Adrenal gland (tissue), 9 donors: ENCODE measurements at regions not wholly inside any gene's neighbourhood (a gene's known extent, or its start where the extent isn't known, plus 50 kb on each side); places are given as distances from the start of the nearest gene placed in this dataset.

ENCODE experiments used
- DNase-seq, 7 donors: peaks; one replicate each; pipeline ENCODE4 v3.0.0-alpha.2; 2019 to 2020
- H3K27ac ChIP-seq, 5 donors: fragments of 200-600 bp; sonication (generic) in 4 of 5; 1 replicate in 3 of 5; 2 replicates in 2 of 5; pipeline versions ENCODE4 v1.5.1 to v1.8.0; 2016 to 2020; ENCODE audit warnings: mild to moderate bottlenecking in 1 of 5
- H3K27me3 ChIP-seq: fragments of 200-600 bp; 2 replicates; pipeline ENCODE4 v1.8.0; 2021
- H3K36me3 ChIP-seq, 2 donors: fragments of 200-600 bp; replicated peaks in 1 of 2; 1 replicate in 1 of 2; 2 replicates in 1 of 2; pipeline versions ENCODE4 v1.5.1 to v1.8.0; 2018 to 2022
- H3K4me1 ChIP-seq, 2 donors: fragments of 200-600 bp; replicated peaks in 1 of 2; 1 replicate in 1 of 2; 2 replicates in 1 of 2; pipeline versions ENCODE4 v1.5.1 to v1.8.0; 2018 to 2021
- H3K4me3 ChIP-seq, 4 donors: fragments of 200-600 bp; sonication (generic) in 3 of 4; one replicate each; pipeline ENCODE4 v1.5.1; 2016 to 2018
- H3K9me3 ChIP-seq, 3 donors: fragments of 200-600 bp; sonication (generic) in 1 of 3; replicated peaks in 1 of 3; 1 replicate in 2 of 3; 2 replicates in 1 of 3; pipeline versions ENCODE4 v1.5.1 to v1.8.0; 2016 to 2021
- CTCF ChIP-seq, 6 experiments: fragments of 450-650 bp in 4 of 6; fragments of 200-600 bp in 2 of 6; sonication (generic) in 1 of 6; IDR thresholded peaks; 1 replicate in 5 of 6; 2 replicates in 1 of 6; pipeline versions ENCODE4 v1.5.1 to v1.8.0; 2016 to 2021; ENCODE audit warnings: antibody characterized with exemption in 6 of 6, mild to moderate bottlenecking in 2 of 6, moderate library complexity in 1 of 6
- POLR2A ChIP-seq, 2 donors: fragments of 450-650 bp; IDR thresholded peaks; one replicate each; pipeline ENCODE4 v1.6.1; 2017; ENCODE audit warnings: antibody characterized with exemption in 2 of 2, mild to moderate bottlenecking in 2 of 2, moderate library complexity in 1 of 2
- WGBS, 4 donors: extraction: QIAGEN DNeasy Blood & Tissue Kit in 2 of 4; methylation state at CpG; one replicate each; pipeline versions ENCODE4 v1.1.5 to v1.1.7; 2013 to 2017; 5-methylcytosine and 5-hydroxymethylcytosine counted together
- intact Hi-C, 2 donors: fragments of 100-400 bp; cut with DNase I; formaldehyde crosslinking; loops; one replicate each; pipeline versions ENCODE4 v1.14.1 to v1.15.0; 2022 to 2023
- donor health status: healthy with polysubstance abuse.
- donor health status: Bipolar disorder and iron deficiency.
- donor health status: DM: yes; HTN: yes; CAD: no.
- donor health status: DM: no; HTN: no; CAD: no.
- donor health status: DM: no; HTN: no; CAD: no.

GRCh38 chr12:46653311-46653710, 172.5 kb downstream of the SLC38A4 start:
- H3K36me3 ChIP-seq: no peaks in the 10 kb centered on the region
- WGBS, 4 donors: 87 to 95% (median 88%) methylated on average over 2 of the region's 2 CpGs
- H3K27me3 ChIP-seq: no peaks in the 10 kb centered on the region
- DNase-seq: no peak
- intact Hi-C loops: no loop called here
- TF ChIP-seq POLR2A (IDR thresholded peaks at IDR 0.05) (no peak), CTCF (IDR thresholded peaks at IDR 0.05) (no peak)
- no peak overlapping the region for H3K27ac ChIP-seq
- H3K4me1 ChIP-seq: peaks cover 0 to 8% of the 10 kb centered on the region in 2 donors
- H3K4me3 ChIP-seq: no peak overlapping the region
- no peaks in the 10 kb centered on the region for H3K9me3 ChIP-seq

GRCh38 chr12:46652692-46653091, 173.1 kb downstream of the SLC38A4 start:
- no peak overlapping the region for H3K27ac ChIP-seq
- intact Hi-C loops: no loop called here
- TF ChIP-seq CTCF (IDR thresholded peaks at IDR 0.05) (no peak), POLR2A (IDR thresholded peaks at IDR 0.05) (no peak)
- peaks cover 0 to 4% of the 10 kb centered on the region in 2 donors for H3K4me1 ChIP-seq
- no peak overlapping the region for H3K4me3 ChIP-seq
- no peaks in the 10 kb centered on the region for H3K27me3 ChIP-seq
- no peak for DNase-seq
- H3K9me3 ChIP-seq: no peaks in the 10 kb centered on the region
- no peaks in the 10 kb centered on the region for H3K36me3 ChIP-seq

GRCh38 chr12:46650688-46651087, 175.1 kb downstream of the SLC38A4 start:
- H3K27me3 ChIP-seq: no peaks in the 10 kb centered on the region
- no peak overlapping the region for H3K4me3 ChIP-seq
- DNase-seq: no peak
- 67 to 93% (median 86%) methylated on average over 4 of the region's 4 CpGs for WGBS, 4 donors
- no peak overlapping the region for H3K27ac ChIP-seq
- no peaks in the 10 kb centered on the region for H3K36me3 ChIP-seq
- H3K4me1 ChIP-seq: no peaks in the 10 kb centered on the region
- intact Hi-C loops: no loop called here
- H3K9me3 ChIP-seq: no peaks in the 10 kb centered on the region
- TF ChIP-seq POLR2A (IDR thresholded peaks at IDR 0.05) (no peak), CTCF (IDR thresholded peaks at IDR 0.05) (no peak)

GRCh38 chr12:46649433-46649832, 176.4 kb downstream of the SLC38A4 start:
- no peaks in the 10 kb centered on the region for H3K27me3 ChIP-seq
- no peak for DNase-seq
- intact Hi-C loops: no loop called here
- TF ChIP-seq POLR2A (IDR thresholded peaks at IDR 0.05) (no peak), CTCF (IDR thresholded peaks at IDR 0.05) (no peak)
- H3K4me1 ChIP-seq: no peaks in the 10 kb centered on the region
- WGBS, 4 donors: 93 to 96% (median 95%) methylated on average over 4 of the region's 4 CpGs
- H3K4me3 ChIP-seq: no peak overlapping the region
- H3K36me3 ChIP-seq: no peaks in the 10 kb centered on the region
- no peaks in the 10 kb centered on the region for H3K9me3 ChIP-seq
- no peak overlapping the region for H3K27ac ChIP-seq
